ENCODE measurements at regions not wholly inside any gene's neighbourhood (a gene's known extent, or its start where the extent isn't known, plus 50 kb on each side); places are given as distances from the start of the nearest gene placed in this dataset.

DNA sequence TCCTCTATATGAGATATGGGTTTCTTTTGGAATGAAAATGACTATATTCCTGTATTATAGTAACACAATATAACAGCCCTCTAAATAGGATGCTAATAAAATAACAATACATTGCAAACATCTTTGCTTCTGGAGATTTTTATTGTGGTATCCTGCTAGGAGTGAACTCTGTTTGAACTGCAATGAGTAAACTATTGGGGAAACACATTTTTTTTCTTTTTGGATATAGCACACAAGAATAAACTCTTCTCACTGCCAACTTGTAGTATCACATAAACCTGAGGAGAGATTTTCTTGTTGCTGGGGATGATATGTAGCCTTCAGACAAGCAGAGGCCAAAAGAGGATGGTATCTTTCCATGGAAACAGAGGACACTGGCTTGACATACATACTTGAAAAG, 238.2 kb downstream of the C4orf33 start:
- Histone ChIP-seq H3K36me3 (ENCODE audit: control insufficient read depth in 2 of 2, insufficient read depth in 1 of 2, low read length in 2 of 2) (no peaks in the 10 kb centered on the region), H3K9me3 (ENCODE audit: control insufficient read depth, insufficient read depth, low read depth, low read length) (no peaks in the 10 kb centered on the region), H3K4me3 (ENCODE audit: low read depth, low read length) (no peak overlapping the region), H3K4me1 (ENCODE audit: control insufficient read depth, insufficient read depth, low read length) (no peaks in the 10 kb centered on the region), H3K27ac (ENCODE audit: extremely low read depth, low read depth, low read length) (no peak overlapping the region)
- ChIA-PET POLR2A (no interaction called here), CTCF (no interaction called here)
- no peak for TF ChIP-seq ZNF600 (tag by site-specific recombination; IDR thresholded peaks at IDR 0.05)
- TF ChIP-seq, protein P1, sequence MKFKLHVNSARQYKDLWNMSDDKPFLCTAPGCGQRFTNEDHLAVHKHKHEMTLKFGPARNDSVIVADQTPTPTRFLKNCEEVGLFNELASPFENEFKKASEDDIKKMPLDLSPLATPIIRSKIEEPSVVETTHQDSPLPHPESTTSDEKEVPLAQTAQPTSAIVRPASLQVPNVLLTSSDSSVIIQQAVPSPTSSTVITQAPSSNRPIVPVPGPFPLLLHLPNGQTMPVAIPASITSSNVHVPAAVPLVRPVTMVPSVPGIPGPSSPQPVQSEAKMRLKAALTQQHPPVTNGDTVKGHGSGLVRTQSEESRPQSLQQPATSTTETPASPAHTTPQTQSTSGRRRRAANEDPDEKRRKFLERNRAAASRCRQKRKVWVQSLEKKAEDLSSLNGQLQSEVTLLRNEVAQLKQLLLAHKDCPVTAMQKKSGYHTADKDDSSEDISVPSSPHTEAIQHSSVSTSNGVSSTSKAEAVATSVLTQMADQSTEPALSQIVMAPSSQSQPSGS (tag by site-specific recombination; IDR thresholded peaks at IDR 0.05; ENCODE audit: low read depth) = no peak
- no peak for TF ChIP-seq ZNF391 (tag by site-specific recombination; IDR thresholded peaks at IDR 0.05; ENCODE audit: borderline replicate concordance, low read depth)
- TF ChIP-seq MEIS1 (CRISPR knock-in tag; IDR thresholded peaks at IDR 0.05; ENCODE audit: borderline replicate concordance) = no peak
- TF ChIP-seq ZEB2 (tag by site-specific recombination; IDR thresholded peaks at IDR 0.05) = no peak
- no peak for TF ChIP-seq BCL11A (tag by site-specific recombination; IDR thresholded peaks at IDR 0.05; ENCODE audit: low read depth)
- TF ChIP-seq ZNF785 (tag by site-specific recombination; IDR thresholded peaks at IDR 0.05) = no peak

DNA sequence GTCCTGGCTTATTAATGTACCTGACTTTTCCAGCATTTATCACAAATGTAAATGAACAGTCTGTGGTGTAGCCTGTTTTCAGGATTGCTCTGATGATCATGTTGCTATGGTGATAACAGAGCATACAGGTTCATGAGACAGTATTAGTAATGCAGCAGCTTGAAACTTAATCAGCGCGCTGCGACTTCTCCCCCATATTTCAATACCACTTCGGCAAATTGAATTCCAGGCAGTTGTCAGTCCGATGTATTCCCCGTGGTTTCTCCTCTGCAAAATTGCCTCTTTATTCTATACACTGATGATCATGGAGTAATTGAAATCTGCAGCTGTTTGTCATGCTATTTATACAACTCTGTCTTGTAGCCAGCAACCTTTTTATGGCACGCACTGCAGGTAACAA, 239.3 kb downstream of the C4orf33 start:
- CTCF ChIA-PET = no interaction called here
- Histone ChIP-seq H3K4me3 (ENCODE audit: low read depth, low read length) (no peak overlapping the region), H3K9me3 (ENCODE audit: control insufficient read depth, insufficient read depth, low read depth, low read length) (no peaks in the 10 kb centered on the region), H3K27ac (ENCODE audit: extremely low read depth, low read depth, low read length) (no peak overlapping the region), H3K4me1 (ENCODE audit: control insufficient read depth, insufficient read depth, low read length) (no peaks in the 10 kb centered on the region), H3K36me3 (ENCODE audit: control insufficient read depth in 2 of 2, insufficient read depth in 1 of 2, low read length in 2 of 2) (no peaks in the 10 kb centered on the region)
- no peak for TF ChIP-seq ZBTB7A (tag by site-specific recombination; IDR thresholded peaks at IDR 0.05; ENCODE audit: low read depth)
- no peak for TF ChIP-seq ZFP37 (tag by site-specific recombination; IDR thresholded peaks at IDR 0.05)
- no peak for TF ChIP-seq ZNF175 (tag by site-specific recombination; IDR thresholded peaks at IDR 0.05)
- no peak for TF ChIP-seq YY2 (tag by site-specific recombination; IDR thresholded peaks at IDR 0.05)
- TF ChIP-seq REPIN1 (tag by site-specific recombination; IDR thresholded peaks at IDR 0.05; ENCODE audit: low read depth) = no peak
- no peak for TF ChIP-seq MYNN (tag by site-specific recombination; IDR thresholded peaks at IDR 0.05; ENCODE audit: borderline replicate concordance)
- no peak for TF ChIP-seq ZNF354C (tag by site-specific recombination; IDR thresholded peaks at IDR 0.05; ENCODE audit: borderline replicate concordance, low read depth)
- no peak for TF ChIP-seq ZNF140 (tag by site-specific recombination; IDR thresholded peaks at IDR 0.05)
- TF ChIP-seq SP7 (tag by site-specific recombination; IDR thresholded peaks at IDR 0.05) = no peak
- no peak for TF ChIP-seq ZNF184 (tag by site-specific recombination; IDR thresholded peaks at IDR 0.05)
- TF ChIP-seq, protein P2, sequence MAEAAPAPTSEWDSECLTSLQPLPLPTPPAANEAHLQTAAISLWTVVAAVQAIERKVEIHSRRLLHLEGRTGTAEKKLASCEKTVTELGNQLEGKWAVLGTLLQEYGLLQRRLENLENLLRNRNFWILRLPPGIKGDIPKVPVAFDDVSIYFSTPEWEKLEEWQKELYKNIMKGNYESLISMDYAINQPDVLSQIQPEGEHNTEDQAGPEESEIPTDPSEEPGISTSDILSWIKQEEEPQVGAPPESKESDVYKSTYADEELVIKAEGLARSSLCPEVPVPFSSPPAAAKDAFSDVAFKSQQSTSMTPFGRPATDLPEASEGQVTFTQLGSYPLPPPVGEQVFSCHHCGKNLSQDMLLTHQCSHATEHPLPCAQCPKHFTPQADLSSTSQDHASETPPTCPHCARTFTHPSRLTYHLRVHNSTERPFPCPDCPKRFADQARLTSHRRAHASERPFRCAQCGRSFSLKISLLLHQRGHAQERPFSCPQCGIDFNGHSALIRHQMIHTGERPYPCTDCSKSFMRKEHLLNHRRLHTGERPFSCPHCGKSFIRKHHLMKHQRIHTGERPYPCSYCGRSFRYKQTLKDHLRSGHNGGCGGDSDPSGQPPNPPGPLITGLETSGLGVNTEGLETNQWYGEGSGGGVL (tag by site-specific recombination; IDR thresholded peaks at IDR 0.05) = no peak
- TF ChIP-seq PRDM1 (tag by site-specific recombination; IDR thresholded peaks at IDR 0.05) = no peak
- TF ChIP-seq ZNF544 (tag by site-specific recombination; IDR thresholded peaks at IDR 0.05) = no peak
- TF ChIP-seq, protein P3, sequence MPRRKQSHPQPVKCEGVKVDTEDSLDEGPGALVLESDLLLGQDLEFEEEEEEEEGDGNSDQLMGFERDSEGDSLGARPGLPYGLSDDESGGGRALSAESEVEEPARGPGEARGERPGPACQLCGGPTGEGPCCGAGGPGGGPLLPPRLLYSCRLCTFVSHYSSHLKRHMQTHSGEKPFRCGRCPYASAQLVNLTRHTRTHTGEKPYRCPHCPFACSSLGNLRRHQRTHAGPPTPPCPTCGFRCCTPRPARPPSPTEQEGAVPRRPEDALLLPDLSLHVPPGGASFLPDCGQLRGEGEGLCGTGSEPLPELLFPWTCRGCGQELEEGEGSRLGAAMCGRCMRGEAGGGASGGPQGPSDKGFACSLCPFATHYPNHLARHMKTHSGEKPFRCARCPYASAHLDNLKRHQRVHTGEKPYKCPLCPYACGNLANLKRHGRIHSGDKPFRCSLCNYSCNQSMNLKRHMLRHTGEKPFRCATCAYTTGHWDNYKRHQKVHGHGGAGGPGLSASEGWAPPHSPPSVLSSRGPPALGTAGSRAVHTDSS (tag by site-specific recombination; IDR thresholded peaks at IDR 0.05) = no peak
- no peak for TF ChIP-seq ZNF561 (tag by site-specific recombination; IDR thresholded peaks at IDR 0.05; ENCODE audit: borderline replicate concordance)
- no peak for TF ChIP-seq ZNF211 (tag by site-specific recombination; IDR thresholded peaks at IDR 0.05; ENCODE audit: low read depth)
- TF ChIP-seq, protein P4, sequence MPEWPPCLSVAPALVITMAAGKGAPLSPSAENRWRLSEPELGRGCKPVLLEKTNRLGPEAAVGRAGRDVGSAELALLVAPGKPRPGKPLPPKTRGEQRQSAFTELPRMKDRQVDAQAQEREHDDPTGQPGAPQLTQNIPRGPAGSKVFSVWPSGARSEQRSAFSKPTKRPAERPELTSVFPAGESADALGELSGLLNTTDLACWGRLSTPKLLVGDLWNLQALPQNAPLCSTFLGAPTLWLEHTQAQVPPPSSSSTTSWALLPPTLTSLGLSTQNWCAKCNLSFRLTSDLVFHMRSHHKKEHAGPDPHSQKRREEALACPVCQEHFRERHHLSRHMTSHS (tag by site-specific recombination; IDR thresholded peaks at IDR 0.05) = no peak
- TF ChIP-seq ZSCAN30 (tag by site-specific recombination; IDR thresholded peaks at IDR 0.05) = no peak
- no peak for TF ChIP-seq SP2 (tag by site-specific recombination; IDR thresholded peaks at IDR 0.05)
- POLR2A ChIA-PET = no interaction called here

All from HEK293 (cell line).